ENCODE measurements at regions not wholly inside any gene's neighbourhood (a gene's known extent, or its start where the extent isn't known, plus 50 kb on each side); places are given as distances from the start of the nearest gene placed in this dataset.
"Not testable (repeated sequence)": the region's sequence is repeated elsewhere in the genome, so short reads cannot be mapped to it uniquely, and the experiment has no call there.

GRCh38 chr2:47728551-47728950, 54.4 kb upstream of the MSH6 start:
- in situ Hi-C loops (cut with MboI; ENCODE audit: low pct_unique_long_range_greater_than_20kb, low sequenced_read_pairs): no loop called here
- DNase-seq: no peak

- in situ Hi-C loops (cut with MboI; ENCODE audit: low pct_unique_long_range_greater_than_20kb, low sequenced_read_pairs): no loop called here
Observed at GRCh38 chr2:47727956-47728355, 55.0 kb upstream of the MSH6 start.

GRCh38 chr2:47726978-47727377, 56.0 kb upstream of the MSH6 start:
- DNase-seq; in situ Hi-C loops (cut with MboI; ENCODE audit: low pct_unique_long_range_greater_than_20kb, low sequenced_read_pairs): not testable (repeated sequence)

More at GRCh38 chr2:47727956-47728355, 55.0 kb upstream of the MSH6 start:
- DNase-seq: no peak

DNA sequence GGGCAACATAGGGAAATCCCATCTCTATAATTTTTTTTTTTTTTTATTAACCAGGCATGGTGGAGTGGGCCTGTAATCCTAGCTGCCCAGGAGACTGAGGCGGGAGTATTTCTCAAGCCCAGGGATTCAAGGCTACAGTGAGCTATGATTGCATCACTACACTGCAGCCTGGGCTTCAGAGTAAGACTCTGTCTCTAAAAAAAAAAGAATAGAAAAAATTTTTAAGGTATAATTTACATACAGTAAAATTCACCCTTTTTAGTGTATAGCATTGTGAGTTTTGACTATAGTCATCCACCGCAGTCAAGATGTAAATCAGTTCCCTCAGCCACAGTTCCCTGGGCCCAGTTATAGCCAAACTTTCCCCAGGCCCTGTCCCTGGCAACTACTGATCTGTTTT, 57.1 kb upstream of the MSH6 start:
- DNase-seq: no peak
- in situ Hi-C loops (cut with MboI; ENCODE audit: low pct_unique_long_range_greater_than_20kb, low sequenced_read_pairs): no loop called here

GRCh38 chr2:47724221-47724981, 58.5 kb upstream of the MSH6 start:
- peak; percentile 94 for DNase-seq
- in situ Hi-C loops (cut with MboI; ENCODE audit: low pct_unique_long_range_greater_than_20kb, low sequenced_read_pairs): no loop called here

- in situ Hi-C loops (cut with MboI; ENCODE audit: low pct_unique_long_range_greater_than_20kb, low sequenced_read_pairs): no loop called here
- no peak for DNase-seq
Observed at GRCh38 chr2:47721296-47721695, 61.6 kb upstream of the MSH6 start.

DNA sequence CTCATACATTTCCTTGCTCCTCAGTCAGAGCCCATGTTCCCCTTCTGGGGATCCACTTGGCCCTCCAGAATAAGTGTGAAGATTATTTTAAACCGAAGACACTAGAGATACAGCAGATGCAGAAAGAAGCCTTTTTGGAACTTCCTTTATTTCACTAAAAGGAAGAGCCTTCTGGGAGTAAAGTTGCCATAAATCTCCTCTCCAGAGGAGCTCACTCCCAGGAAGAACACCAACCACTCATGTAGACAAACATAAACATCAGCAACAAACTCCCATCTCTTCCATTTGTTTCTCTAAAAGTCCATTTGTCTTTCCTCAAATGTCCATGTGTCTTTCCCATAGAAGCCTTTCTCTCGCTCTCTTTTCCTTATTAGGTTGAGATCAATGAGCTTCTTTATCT, 62.4 kb upstream of the MSH6 start:
- DNase-seq: peak; percentile 28
- in situ Hi-C loops (cut with MboI; ENCODE audit: low pct_unique_long_range_greater_than_20kb, low sequenced_read_pairs): no loop called here

- in situ Hi-C loops (cut with MboI; ENCODE audit: low pct_unique_long_range_greater_than_20kb, low sequenced_read_pairs): no loop called here
- no peak for DNase-seq
Observed at GRCh38 chr2:47720036-47720435, 62.9 kb upstream of the MSH6 start.

- in situ Hi-C loops (cut with MboI; ENCODE audit: low pct_unique_long_range_greater_than_20kb, low sequenced_read_pairs): no loop called here
- DNase-seq: no peak
Observed at GRCh38 chr2:47719099-47719498, 63.8 kb upstream of the MSH6 start.

- DNase-seq; in situ Hi-C loops (cut with MboI; ENCODE audit: low pct_unique_long_range_greater_than_20kb, low sequenced_read_pairs): not testable (repeated sequence)
Observed at GRCh38 chr2:47716307-47716706, 66.6 kb upstream of the MSH6 start.

DNA sequence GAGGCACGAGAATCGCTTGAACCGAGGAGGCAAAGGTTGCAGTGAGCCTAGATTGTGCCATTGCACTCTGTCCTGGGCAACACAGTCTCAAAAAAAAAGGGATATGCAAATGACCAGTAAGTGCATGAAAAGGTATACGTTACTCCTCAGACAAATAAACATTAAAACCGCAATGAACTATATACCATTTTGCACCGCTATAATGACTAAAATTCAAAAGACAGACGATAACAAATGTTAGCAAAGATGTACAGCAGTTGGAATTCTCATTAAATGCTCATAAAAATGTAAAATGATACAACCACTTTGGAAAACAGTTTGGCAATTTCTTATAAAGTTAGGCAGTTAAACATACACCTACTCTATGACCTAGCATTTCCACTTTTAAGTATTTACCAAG, 67.4 kb upstream of the MSH6 start:
- no peak for DNase-seq
- in situ Hi-C loops (cut with MboI; ENCODE audit: low pct_unique_long_range_greater_than_20kb, low sequenced_read_pairs): no loop called here

DNA sequence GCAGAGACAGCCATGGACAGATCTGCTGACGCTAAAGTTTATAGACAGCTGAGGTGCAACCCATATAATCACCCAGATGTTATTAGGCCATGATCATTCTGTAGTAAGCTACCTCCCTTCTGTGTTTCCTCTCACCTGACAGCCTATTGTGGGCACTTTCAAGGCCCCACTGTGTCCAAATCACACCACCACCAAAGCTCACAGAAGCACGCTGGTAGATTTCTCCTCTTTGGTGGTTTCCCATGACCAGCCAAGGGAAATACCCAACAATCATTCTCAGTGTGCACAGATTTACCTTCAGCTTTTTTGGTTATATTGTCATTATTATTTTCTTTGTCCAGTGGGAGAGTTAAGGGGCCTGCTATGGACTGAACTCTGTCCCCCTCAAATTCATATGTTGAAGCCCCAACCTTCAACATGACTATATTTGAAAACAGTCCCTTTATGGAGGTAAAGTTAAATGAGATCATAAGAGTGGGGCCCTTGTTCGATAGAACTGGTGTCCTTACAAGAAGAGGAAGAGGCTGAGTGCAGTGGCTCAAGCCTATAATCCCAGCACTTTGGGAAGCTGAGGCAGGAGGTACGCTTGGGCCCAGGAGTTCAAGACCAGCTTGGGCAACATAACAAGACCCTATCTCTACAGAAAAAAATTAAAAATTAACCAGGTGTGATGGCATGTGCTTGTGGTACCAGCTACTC, 74.0 kb upstream of the MSH6 start:
- DNase-seq: no peak
- in situ Hi-C loops (cut with MboI; ENCODE audit: low pct_unique_long_range_greater_than_20kb, low sequenced_read_pairs): no loop called here

DNA sequence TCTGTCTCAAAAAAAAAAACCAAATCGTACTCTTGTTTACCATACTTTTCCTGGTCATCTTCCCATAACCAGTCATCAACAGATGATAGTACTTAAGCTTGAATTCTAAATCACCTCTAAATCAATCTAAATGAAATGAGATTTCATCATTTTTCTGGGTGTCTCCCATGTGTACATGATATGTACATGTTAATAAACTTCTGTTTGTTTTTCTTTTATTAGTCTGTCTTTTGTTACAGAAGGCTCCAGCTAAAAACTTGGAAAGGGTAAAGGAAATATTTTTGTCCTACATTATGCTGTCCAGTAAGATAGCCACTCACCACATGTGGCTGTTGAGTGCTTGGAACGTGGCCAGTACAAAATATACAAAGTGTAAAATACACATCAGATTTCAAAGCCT, 78.7 kb upstream of the MSH6 start:
- DNase-seq: no peak
- in situ Hi-C loops (cut with MboI; ENCODE audit: low pct_unique_long_range_greater_than_20kb, low sequenced_read_pairs): no loop called here

- in situ Hi-C loops (cut with MboI; ENCODE audit: low pct_unique_long_range_greater_than_20kb, low sequenced_read_pairs): no loop called here
- no peak for DNase-seq
Observed at GRCh38 chr2:47699533-47700215, 83.3 kb upstream of the MSH6 start.

DNA sequence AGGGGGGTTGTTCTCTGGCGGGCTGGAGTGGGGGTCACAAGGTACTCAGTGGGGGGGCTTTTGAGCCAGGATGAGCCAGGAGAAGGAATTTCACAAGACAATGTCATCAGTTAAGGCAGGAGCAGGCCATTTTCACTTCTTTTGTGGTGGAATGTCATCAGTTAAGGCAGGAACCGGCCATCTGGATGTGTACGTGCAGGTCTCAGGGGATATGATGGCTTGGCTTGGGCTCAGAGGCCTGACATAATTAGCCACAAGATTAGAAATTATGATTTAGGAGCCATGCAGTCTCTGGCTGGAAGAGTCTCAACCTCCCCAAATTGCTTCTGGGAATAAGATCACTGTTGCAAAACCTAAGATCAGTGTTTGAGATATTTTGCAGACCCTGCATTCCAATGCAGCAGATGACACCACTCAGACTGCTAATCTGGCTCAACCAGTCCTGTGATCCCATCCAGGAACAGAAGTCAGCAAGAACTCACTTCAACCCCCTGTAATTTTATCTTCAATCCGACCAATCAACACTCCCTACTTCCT, 84.4 kb upstream of the MSH6 start:
- not testable (repeated sequence) for DNase-seq

GRCh38 chr2:47697681-47698435, 85.1 kb upstream of the MSH6 start:
- DNase-seq; in situ Hi-C loops (cut with MboI; ENCODE audit: low pct_unique_long_range_greater_than_20kb, low sequenced_read_pairs): not testable (repeated sequence)

More for the DNA sequence above, 84.4 kb upstream of the MSH6 start:
- in situ Hi-C loops (cut with MboI; ENCODE audit: low pct_unique_long_range_greater_than_20kb, low sequenced_read_pairs): not testable (repeated sequence)

- DNase-seq: no peak
- in situ Hi-C loops (cut with MboI; ENCODE audit: low pct_unique_long_range_greater_than_20kb, low sequenced_read_pairs): no loop called here
Observed at GRCh38 chr2:47697000-47697601, 85.8 kb upstream of the MSH6 start.

DNA sequence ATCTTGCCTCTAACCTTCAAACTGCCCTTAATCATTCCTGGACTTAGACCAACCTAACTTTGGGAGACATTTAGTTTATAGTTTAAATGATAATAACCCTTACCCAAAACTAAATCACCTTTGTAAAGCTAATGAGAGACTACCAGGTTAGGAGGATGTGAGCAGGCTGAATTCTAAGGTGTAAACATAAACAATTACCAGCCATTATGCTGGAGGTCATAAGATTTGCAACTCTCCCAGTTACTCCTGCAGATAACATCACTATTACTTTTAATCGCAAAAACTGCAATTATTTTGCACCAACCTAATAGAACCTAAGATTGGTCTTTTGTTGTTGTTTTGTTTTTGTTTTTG, 86.5 kb upstream of the MSH6 start:
- in situ Hi-C loops (cut with MboI; ENCODE audit: low pct_unique_long_range_greater_than_20kb, low sequenced_read_pairs): no loop called here
- no peak for DNase-seq
